SK-N-SH (cell line): ENCODE measurements at regions not wholly inside any gene's neighbourhood (a gene's known extent, or its start where the extent isn't known, plus 50 kb on each side); places are given as distances from the start of the nearest gene placed in this dataset.

Experiments used
- POLR2AphosphoS5 ChIP-seq: IDR thresholded peaks from 2 replicates; pipeline ENCODE4 v1.6.1; 2012; ENCODE audit warnings: low read depth, low read length
- RCOR1 ChIP-seq: fragments of 150-350 bp; IDR thresholded peaks from 2 replicates; pipeline ENCODE4 v1.6.1; 2017; ENCODE audit warnings: antibody characterized with exemption, low read length
- TF ChIP-seq, protein P1 (sequence below): fragments of 200-600 bp; sonication (generic); IDR thresholded peaks from 2 replicates; pipeline ENCODE4 v1.6.1; 2017; ENCODE audit warnings: antibody characterized with exemption, mild to moderate bottlenecking, moderate library complexity

DNA sequence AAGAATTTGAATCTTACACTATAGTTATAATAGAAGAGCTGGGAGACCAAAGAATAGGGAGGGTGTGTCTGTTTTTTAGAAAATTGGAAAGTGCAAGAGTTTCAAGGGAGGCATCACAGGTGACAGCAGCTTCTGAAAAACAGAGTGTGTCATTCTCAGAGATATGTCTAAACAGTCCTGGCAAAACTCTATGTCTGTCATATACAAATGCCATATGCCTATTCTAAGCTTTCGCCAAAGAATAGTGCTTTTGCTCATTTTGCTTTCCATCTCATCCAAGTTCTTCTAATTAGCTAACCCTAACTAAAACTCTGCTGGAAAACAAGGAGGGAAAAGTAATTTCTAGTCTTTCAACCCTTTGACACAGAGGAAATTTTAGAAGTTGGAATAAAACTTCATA is 388.0 kb upstream of the TYRP1 start:
- TF ChIP-seq POLR2AphosphoS5: no peak
- TF ChIP-seq, protein P1, sequence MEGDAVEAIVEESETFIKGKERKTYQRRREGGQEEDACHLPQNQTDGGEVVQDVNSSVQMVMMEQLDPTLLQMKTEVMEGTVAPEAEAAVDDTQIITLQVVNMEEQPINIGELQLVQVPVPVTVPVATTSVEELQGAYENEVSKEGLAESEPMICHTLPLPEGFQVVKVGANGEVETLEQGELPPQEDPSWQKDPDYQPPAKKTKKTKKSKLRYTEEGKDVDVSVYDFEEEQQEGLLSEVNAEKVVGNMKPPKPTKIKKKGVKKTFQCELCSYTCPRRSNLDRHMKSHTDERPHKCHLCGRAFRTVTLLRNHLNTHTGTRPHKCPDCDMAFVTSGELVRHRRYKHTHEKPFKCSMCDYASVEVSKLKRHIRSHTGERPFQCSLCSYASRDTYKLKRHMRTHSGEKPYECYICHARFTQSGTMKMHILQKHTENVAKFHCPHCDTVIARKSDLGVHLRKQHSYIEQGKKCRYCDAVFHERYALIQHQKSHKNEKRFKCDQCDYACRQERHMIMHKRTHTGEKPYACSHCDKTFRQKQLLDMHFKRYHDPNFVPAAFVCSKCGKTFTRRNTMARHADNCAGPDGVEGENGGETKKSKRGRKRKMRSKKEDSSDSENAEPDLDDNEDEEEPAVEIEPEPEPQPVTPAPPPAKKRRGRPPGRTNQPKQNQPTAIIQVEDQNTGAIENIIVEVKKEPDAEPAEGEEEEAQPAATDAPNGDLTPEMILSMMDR: no peak
- TF ChIP-seq RCOR1: no peak
